ENCODE measurements at regions not wholly inside any gene's neighbourhood (a gene's known extent, or its start where the extent isn't known, plus 50 kb on each side); places are given as distances from the start of the nearest gene placed in this dataset.

DNA sequence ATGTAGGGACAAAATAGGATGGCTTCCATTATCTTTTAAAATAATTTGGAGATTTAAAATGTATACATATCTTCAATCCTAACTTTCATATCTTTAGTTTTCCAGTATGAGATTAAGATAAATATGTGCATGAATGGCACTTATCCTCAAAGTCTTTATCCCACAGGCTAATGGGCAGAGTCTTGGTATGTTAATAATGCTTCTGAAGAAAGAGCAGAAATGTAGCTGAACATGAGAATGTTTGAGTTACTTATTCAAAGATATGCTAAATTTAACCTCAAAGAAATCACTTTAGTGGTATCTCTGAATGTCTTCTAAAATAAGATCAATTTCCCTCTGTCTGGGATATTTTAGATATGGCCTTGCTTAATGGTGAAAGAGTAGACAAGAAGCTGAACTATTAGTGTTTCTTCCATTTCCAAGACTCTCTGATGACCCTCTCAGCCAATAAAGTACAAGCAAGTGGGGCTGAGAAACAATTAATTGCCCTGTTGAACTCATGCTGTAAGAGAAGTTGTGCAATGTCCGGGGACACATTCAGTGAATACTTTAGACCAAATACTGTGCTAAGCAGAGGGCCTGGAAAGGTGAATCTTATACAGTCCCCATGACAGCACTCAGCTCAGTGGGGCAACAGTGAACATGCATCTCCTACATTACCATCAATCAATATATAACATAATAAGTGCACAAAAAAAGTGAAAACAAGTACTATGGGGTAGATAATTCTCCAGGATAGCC lies 50.0 kb upstream of the ADAMTSL1 start (continued):
- TF ChIP-seq, protein P1, sequence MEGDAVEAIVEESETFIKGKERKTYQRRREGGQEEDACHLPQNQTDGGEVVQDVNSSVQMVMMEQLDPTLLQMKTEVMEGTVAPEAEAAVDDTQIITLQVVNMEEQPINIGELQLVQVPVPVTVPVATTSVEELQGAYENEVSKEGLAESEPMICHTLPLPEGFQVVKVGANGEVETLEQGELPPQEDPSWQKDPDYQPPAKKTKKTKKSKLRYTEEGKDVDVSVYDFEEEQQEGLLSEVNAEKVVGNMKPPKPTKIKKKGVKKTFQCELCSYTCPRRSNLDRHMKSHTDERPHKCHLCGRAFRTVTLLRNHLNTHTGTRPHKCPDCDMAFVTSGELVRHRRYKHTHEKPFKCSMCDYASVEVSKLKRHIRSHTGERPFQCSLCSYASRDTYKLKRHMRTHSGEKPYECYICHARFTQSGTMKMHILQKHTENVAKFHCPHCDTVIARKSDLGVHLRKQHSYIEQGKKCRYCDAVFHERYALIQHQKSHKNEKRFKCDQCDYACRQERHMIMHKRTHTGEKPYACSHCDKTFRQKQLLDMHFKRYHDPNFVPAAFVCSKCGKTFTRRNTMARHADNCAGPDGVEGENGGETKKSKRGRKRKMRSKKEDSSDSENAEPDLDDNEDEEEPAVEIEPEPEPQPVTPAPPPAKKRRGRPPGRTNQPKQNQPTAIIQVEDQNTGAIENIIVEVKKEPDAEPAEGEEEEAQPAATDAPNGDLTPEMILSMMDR (IDR thresholded peaks at IDR 0.05 in 2 of 3, conservative IDR thresholded peaks at IDR 0.05 in 1 of 3; ENCODE audit: borderline replicate concordance in 1 of 3, insufficient read depth in 1 of 3, low read depth in 2 of 3, low read length in 2 of 3): no peak
- TF ChIP-seq, protein P2, sequence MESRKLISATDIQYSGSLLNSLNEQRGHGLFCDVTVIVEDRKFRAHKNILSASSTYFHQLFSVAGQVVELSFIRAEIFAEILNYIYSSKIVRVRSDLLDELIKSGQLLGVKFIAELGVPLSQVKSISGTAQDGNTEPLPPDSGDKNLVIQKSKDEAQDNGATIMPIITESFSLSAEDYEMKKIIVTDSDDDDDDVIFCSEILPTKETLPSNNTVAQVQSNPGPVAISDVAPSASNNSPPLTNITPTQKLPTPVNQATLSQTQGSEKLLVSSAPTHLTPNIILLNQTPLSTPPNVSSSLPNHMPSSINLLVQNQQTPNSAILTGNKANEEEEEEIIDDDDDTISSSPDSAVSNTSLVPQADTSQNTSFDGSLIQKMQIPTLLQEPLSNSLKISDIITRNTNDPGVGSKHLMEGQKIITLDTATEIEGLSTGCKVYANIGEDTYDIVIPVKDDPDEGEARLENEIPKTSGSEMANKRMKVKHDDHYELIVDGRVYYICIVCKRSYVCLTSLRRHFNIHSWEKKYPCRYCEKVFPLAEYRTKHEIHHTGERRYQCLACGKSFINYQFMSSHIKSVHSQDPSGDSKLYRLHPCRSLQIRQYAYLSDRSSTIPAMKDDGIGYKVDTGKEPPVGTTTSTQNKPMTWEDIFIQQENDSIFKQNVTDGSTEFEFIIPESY (IDR thresholded peaks at IDR 0.05; ENCODE audit: extremely low read depth, insufficient replicate concordance, low read length): no peak
- no peak for TF ChIP-seq CBX3 (IDR thresholded peaks at IDR 0.05; ENCODE audit: low read depth)
- no peak for TF ChIP-seq CEBPB (IDR thresholded peaks at IDR 0.05; ENCODE audit: low read depth)
- TF ChIP-seq ZFX (IDR thresholded peaks at IDR 0.05): no peak
- no peak for TF ChIP-seq SRF (IDR thresholded peaks at IDR 0.05; ENCODE audit: low read depth)
- no peak for TF ChIP-seq SIN3A (IDR thresholded peaks at IDR 0.05; ENCODE audit: low read depth)
